PC-9 (cell line): ENCODE measurements at regions not wholly inside any gene's neighbourhood (a gene's known extent, or its start where the extent isn't known, plus 50 kb on each side); places are given as distances from the start of the nearest gene placed in this dataset.

ENCODE experiments used
- BruUV-seq: library from RNA; stranded (reverse); fragments of 400-500 nt; replicated peaks from 2 replicates; lab custom pipeline; 2021; lab: Mats Ljungman, UMichigan
- CTCF ChIA-PET: fragments of 300-600 bp; sonication (Branson Sonifier 250); formaldehyde crosslinking; loops from one replicate; lab custom pipeline; 2022; ENCODE audit warnings: antibody characterized with exemption; lab: Charles Lee
- POLR2A ChIA-PET: fragments of 300-600 bp; sonication (Branson Sonifier 250); formaldehyde crosslinking; loops from one replicate; lab custom pipeline; 2022; ENCODE audit warnings: antibody characterized with exemption; ENCODE audit not compliant: unreplicated experiment; lab: Charles Lee
- DNase-seq, 2 experiments: peaks; one replicate each; pipeline versions ENCODE4 v3.0.0 to v3.0.0-alpha.2; 2015 to 2022; ENCODE audit warnings: mixed read lengths in 1 of 2
- H2AFZ ChIP-seq: fragments of 200-600 bp; sonication (generic); 2 replicates; pipeline ENCODE4 v1.8.1; 2017; ENCODE audit warnings: antibody characterized with exemption
- H3F3A ChIP-seq: fragments of 200-600 bp; sonication (generic); 2 replicates; pipeline ENCODE4 v1.8.1; 2017; ENCODE audit warnings: antibody characterized with exemption, mild to moderate bottlenecking, low read depth; ENCODE audit not compliant: insufficient read depth
- H3K27ac ChIP-seq: fragments of 200-600 bp; sonication (generic); 2 replicates; pipeline ENCODE4 v1.6.1; 2016; ENCODE audit warnings: mixed run types
- H3K27me3 ChIP-seq: fragments of 200-600 bp; sonication (generic); 2 replicates; pipeline ENCODE4 v1.6.1; 2016; ENCODE audit warnings: low read depth, mixed run types; ENCODE audit not compliant: insufficient read depth
- H3K36me3 ChIP-seq: fragments of 200-600 bp; sonication (generic); 2 replicates; pipeline ENCODE4 v1.6.1; 2016; ENCODE audit warnings: low read depth, mixed run types
- H3K4me1 ChIP-seq: fragments of 200-600 bp; sonication (generic); replicated peaks from 2 replicates; pipeline ENCODE4 v1.6.1; 2016; ENCODE audit warnings: mixed run types; ENCODE audit not compliant: insufficient read depth
- H3K4me2 ChIP-seq: fragments of 200-600 bp; sonication (generic); 2 replicates; pipeline ENCODE4 v1.6.1; 2017; ENCODE audit warnings: mixed run types
- H3K4me3 ChIP-seq: fragments of 200-600 bp; sonication (generic); 2 replicates; pipeline ENCODE4 v1.6.1; 2016; ENCODE audit warnings: mixed run types
- H3K79me2 ChIP-seq: fragments of 200-600 bp; sonication (generic); 2 replicates; pipeline ENCODE4 v1.6.1; 2017; ENCODE audit warnings: low read depth, mixed run types
- H3K9me2 ChIP-seq: fragments of 200-600 bp; sonication (generic); 2 replicates; pipeline ENCODE4 v1.8.1; 2017; ENCODE audit warnings: mild to moderate bottlenecking; ENCODE audit not compliant: insufficient read depth
- H3K9me3 ChIP-seq: fragments of 200-600 bp; sonication (generic); 2 replicates; pipeline ENCODE4 v1.8.1; 2016; ENCODE audit warnings: low read depth; ENCODE audit not compliant: insufficient read depth
- H4K20me1 ChIP-seq: fragments of 200-600 bp; sonication (generic); 2 replicates; pipeline ENCODE4 v1.8.1; 2017; ENCODE audit not compliant: insufficient read depth
- EZH2 ChIP-seq: fragments of 200-600 bp; sonication (generic); IDR thresholded peaks from 2 replicates; pipeline ENCODE4 v1.8.0; 2017; ENCODE audit warnings: antibody characterized with exemption, low read depth
- intact Hi-C: fragments of 100-400 bp; cut with micrococcal nuclease; formaldehyde crosslinking; loops from one replicate; pipeline ENCODE4 v1.10.0; 2022; ENCODE audit not compliant: unreplicated experiment
- TF ChIP-seq, protein P1 (sequence below): fragments of 200-600 bp; sonication (generic); conservative IDR thresholded peaks from 2 replicates; pipeline ENCODE4 v1.6.1; 2017; ENCODE audit warnings: mixed run types, antibody characterized with exemption, mild to moderate bottlenecking, moderate library complexity

DNA sequence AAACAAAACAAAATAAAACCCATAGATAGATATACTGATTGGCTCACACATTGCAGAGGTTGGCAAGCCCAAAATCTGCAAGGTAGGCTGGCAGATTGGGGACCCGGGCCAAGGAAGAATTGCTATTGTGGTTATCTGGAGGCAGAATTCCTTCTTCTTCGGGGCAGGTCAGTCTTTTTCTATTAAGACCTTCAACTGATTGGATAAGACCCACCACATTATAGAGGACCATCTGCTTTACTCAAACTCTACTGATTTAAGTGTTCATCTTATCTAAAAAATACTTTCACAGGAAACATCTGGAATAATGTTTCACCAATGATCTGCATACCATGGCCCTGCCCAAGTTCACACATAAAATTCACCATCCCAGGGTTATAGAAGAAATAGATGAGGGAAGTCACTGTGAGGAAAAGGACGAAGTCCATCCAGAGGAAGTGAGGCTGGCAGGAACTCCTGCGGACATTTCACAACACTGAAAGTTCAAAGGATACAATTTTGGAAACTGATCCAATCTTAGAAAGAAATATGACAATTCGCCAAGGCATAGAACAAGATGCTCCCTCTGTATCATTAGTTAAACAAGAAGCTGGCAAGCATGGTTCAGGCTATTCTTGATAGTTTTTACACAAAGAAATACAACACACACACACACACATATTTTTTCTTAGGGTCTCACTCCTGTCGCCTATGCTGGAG, 127.6 kb upstream of the MED13L start:
- H4K20me1 ChIP-seq: no peaks in the 10 kb centered on the region
- peaks cover 17% of the 10 kb centered on the region for H3K4me1 ChIP-seq
- H3K36me3 ChIP-seq: no peaks in the 10 kb centered on the region
- POLR2A ChIA-PET: no interaction called here
- no peak for DNase-seq
- H3K4me3 ChIP-seq: no peak overlapping the region
- no peaks in the 10 kb centered on the region for H3K9me2 ChIP-seq
- intact Hi-C loops: no loop called here
- H3K27ac ChIP-seq: no peak overlapping the region
- no TSS peak for BruUV-seq
- H3K79me2 ChIP-seq: no peaks in the 10 kb centered on the region
- no peak overlapping the region for H3K4me2 ChIP-seq
- H3F3A ChIP-seq: peaks cover 14% of the 10 kb centered on the region
- no peak for TF ChIP-seq EZH2
- TF ChIP-seq, protein P1, sequence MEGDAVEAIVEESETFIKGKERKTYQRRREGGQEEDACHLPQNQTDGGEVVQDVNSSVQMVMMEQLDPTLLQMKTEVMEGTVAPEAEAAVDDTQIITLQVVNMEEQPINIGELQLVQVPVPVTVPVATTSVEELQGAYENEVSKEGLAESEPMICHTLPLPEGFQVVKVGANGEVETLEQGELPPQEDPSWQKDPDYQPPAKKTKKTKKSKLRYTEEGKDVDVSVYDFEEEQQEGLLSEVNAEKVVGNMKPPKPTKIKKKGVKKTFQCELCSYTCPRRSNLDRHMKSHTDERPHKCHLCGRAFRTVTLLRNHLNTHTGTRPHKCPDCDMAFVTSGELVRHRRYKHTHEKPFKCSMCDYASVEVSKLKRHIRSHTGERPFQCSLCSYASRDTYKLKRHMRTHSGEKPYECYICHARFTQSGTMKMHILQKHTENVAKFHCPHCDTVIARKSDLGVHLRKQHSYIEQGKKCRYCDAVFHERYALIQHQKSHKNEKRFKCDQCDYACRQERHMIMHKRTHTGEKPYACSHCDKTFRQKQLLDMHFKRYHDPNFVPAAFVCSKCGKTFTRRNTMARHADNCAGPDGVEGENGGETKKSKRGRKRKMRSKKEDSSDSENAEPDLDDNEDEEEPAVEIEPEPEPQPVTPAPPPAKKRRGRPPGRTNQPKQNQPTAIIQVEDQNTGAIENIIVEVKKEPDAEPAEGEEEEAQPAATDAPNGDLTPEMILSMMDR: no peak
- CTCF ChIA-PET: no interaction called here
- no peak overlapping the region for H2AFZ ChIP-seq
- H3K9me3 ChIP-seq: no peaks in the 10 kb centered on the region
- no peaks in the 10 kb centered on the region for H3K27me3 ChIP-seq

GRCh38 chr12:116406529-116406928, 129.0 kb upstream of the MED13L start:
- no peaks in the 10 kb centered on the region for H3K9me3 ChIP-seq
- no peak overlapping the region for H2AFZ ChIP-seq
- TF ChIP-seq EZH2: no peak
- TF ChIP-seq, protein P1: no peak; the same call in 1 of the 2 replicates
- no peaks in the 10 kb centered on the region for H3K27me3 ChIP-seq
- H3K27ac ChIP-seq: peak overlapping the region; percentile 63
- POLR2A ChIA-PET: interaction anchor here (0.5 to 0.6 kb wide), 2 partner anchors 47 to 62 kb away, joined by 3 to 4 read pairs; no protein-coding TSS in a partner anchor
- BruUV-seq: no TSS peak
- H3F3A ChIP-seq: peaks cover 14% of the 10 kb centered on the region
- peak; percentile 74 to 96 for DNase-seq
- CTCF ChIA-PET: no interaction called here
- H3K79me2 ChIP-seq: no peaks in the 10 kb centered on the region
- H3K36me3 ChIP-seq: no peaks in the 10 kb centered on the region
- 0 out of 2 replicates have a peak overlapping the region, but pooled peaks have one; percentile 7 for H3K4me2 ChIP-seq
- intact Hi-C loops: no loop called here
- H3K4me1 ChIP-seq: peaks cover 17% of the 10 kb centered on the region
- H3K4me3 ChIP-seq: no peak overlapping the region
- no peaks in the 10 kb centered on the region for H3K9me2 ChIP-seq
- H4K20me1 ChIP-seq: no peaks in the 10 kb centered on the region

DNA sequence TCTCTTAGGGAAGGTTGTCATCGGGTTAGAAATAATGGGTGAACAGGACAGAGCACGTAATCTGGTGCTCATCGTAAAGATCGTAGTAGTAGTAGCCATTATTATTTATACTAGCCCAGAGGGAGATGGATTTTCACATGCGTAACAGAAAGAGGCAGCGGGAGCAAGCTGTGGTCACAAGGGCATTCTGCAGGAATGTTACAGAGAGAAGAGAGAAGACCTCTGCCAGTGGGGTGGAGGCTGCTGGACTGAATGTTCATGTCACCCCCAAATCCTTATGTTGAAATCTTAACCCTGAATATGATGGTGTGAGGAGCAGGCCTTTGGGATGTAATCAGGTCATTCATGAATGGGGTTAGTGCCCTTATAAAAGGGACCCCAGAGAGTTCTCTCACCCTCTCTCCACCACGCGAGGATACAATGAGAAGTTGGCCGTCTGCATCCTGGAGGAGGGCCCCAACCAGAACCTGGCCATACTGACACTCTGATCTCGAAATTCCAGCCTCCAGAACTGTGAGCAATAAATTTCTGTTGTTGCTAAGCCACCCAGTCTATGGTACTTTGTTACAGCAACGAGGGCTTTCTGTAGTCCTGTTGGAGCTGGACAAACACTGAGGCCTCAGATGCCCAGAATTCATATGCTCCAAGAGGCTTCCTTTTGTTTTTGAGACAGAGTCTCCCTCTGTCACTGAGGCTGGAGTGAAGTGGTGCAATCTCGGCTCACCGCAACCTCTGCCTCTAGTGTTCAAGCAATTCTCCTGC, 131.2 kb upstream of the MED13L start:
- Histone ChIP-seq H3K4me2 (no peak overlapping the region), H2AFZ (no peak overlapping the region), H3K9me3 (no peaks in the 10 kb centered on the region), H3F3A (peaks cover 14% of the 10 kb centered on the region), H3K36me3 (no peaks in the 10 kb centered on the region), H3K27ac (no peak overlapping the region), H3K27me3 (no peaks in the 10 kb centered on the region), H3K79me2 (no peaks in the 10 kb centered on the region), H3K9me2 (no peaks in the 10 kb centered on the region), H3K4me1 (peaks cover 17% of the 10 kb centered on the region), H3K4me3 (no peak overlapping the region), H4K20me1 (no peaks in the 10 kb centered on the region)
- BruUV-seq: no TSS peak
- no peak for TF ChIP-seq EZH2
- TF ChIP-seq, protein P1: no peak
- no peak for DNase-seq
- ChIA-PET POLR2A (no interaction called here), CTCF (interaction anchor here (0.6 kb wide), 1 partner anchor 50 kb away, joined by 5 read pairs; no protein-coding TSS in a partner anchor)
- intact Hi-C loops: no loop called here
